HCT116 (cell line): ENCODE measurements at regions not wholly inside any gene's neighbourhood (a gene's known extent, or its start where the extent isn't known, plus 50 kb on each side); places are given as distances from the start of the nearest gene placed in this dataset.

Source experiments
- ATAC-seq: fragments of 200-7000 bp; cut with Tn5 transposase; 2 replicates; pipeline ENCODE4 v1.9.1; 2020; ENCODE audit warnings: mild to moderate bottlenecking, moderate library complexity
- BruUV-seq: library from RNA; stranded (reverse); fragments of 400-500 nt; replicated peaks from 2 replicates; lab custom pipeline; 2021; lab: Mats Ljungman, UMichigan
- CTCF ChIA-PET: fragments of 300-600 bp; sonication (Branson Sonifier 250); formaldehyde crosslinking; loops from one replicate; lab custom pipeline; 2021; ENCODE audit warnings: antibody characterized with exemption; lab: Charles Lee
- POLR2A ChIA-PET: fragments of 300-600, 350-600 bp; sonication (Branson Sonifier 250); formaldehyde crosslinking; loops from one replicate; lab custom pipeline; 2021; ENCODE audit warnings: antibody characterized with exemption; lab: Charles Lee
- RAD21 ChIA-PET, 2 experiments: fragments of 300-600 bp; sonication (Branson Sonifier 250); formaldehyde crosslinking; loops; one replicate each; lab custom pipeline; 2023; ENCODE audit warnings: low total read pairs in 2 of 2; ENCODE audit not compliant: uncharacterized antibody in 2 of 2, unreplicated experiment in 2 of 2, low non-redundant PET in 1 of 2; lab: Charles Lee
- DNase-seq: peaks from one replicate; pipeline ENCODE4 v3.0.0-alpha.2; 2010; ENCODE audit warnings: low read depth, low spot score
- H2AFZ ChIP-seq: fragments of 200-600 bp; shearing (Covaris generic), sonication (generic); 2 replicates; pipeline ENCODE4 v1.6.1; 2017; ENCODE audit warnings: low read depth, mixed run types, mixed read lengths, antibody characterized with exemption, low read length; ENCODE audit not compliant: poor library complexity, severe bottlenecking
- H3K27ac ChIP-seq: 2 replicates; pipeline ENCODE4 v1.5.1; 2012; ENCODE audit warnings: low read depth, low read length
- H3K27me3 ChIP-seq: fragments of 200-600 bp; sonication (generic); 2 replicates; pipeline ENCODE4 v1.6.1; 2016; ENCODE audit warnings: mixed run types, low read length, mixed read lengths; ENCODE audit not compliant: insufficient read depth
- H3K36me3 ChIP-seq, 2 experiments: fragments of 200-500 bp in 1 of 2; fragments of 200-600 bp in 1 of 2; sonication (Bioruptor generic) in 1 of 2; sonication (generic) in 1 of 2; 2 replicates each; pipeline versions ENCODE4 v1.5.1 to v1.6.1; 2014 to 2016; ENCODE audit warnings: low read length in 2 of 2, inconsistent platforms in 1 of 2, mixed read lengths in 1 of 2, mixed run types in 1 of 2; ENCODE audit not compliant: insufficient read depth in 2 of 2, control insufficient read depth in 1 of 2
- H3K4me1 ChIP-seq, 2 experiments: fragments of 200-600 bp in 1 of 2; sonication (generic) in 1 of 2; 2 replicates each; pipeline versions ENCODE4 v1.5.1 to v1.6.1; 2012 to 2017; ENCODE audit warnings: low read length in 2 of 2, inconsistent platforms in 1 of 2, mild to moderate bottlenecking in 1 of 2, mixed read lengths in 1 of 2, mixed run types in 1 of 2, moderate library complexity in 1 of 2; ENCODE audit not compliant: insufficient read depth in 2 of 2, control insufficient read depth in 1 of 2
- H3K4me2 ChIP-seq: fragments of 200-600 bp; sonication (generic); 2 replicates; pipeline ENCODE4 v1.6.1; 2017; ENCODE audit warnings: mixed run types, low read length, mixed read lengths
- H3K4me3 ChIP-seq, 2 experiments: fragments of 200-600 bp in 1 of 2; sonication (generic) in 1 of 2; replicated peaks in 1 of 2; 2 replicates each; pipeline ENCODE4 v1.5.1; 2011 to 2016; ENCODE audit warnings: low read length in 2 of 2, control low read depth in 1 of 2, low read depth in 1 of 2, mild to moderate bottlenecking in 1 of 2, mixed read lengths in 1 of 2, mixed run types in 1 of 2
- H3K79me2 ChIP-seq: fragments of 200-600 bp; sonication (generic); 2 replicates; pipeline ENCODE4 v1.6.1; 2017; ENCODE audit warnings: mild to moderate bottlenecking, mixed run types, low read length, moderate library complexity, mixed read lengths; ENCODE audit not compliant: insufficient read depth
- H3K9ac ChIP-seq: fragments of 200-600 bp; sonication (generic); 2 replicates; pipeline ENCODE4 v1.6.1; 2016; ENCODE audit warnings: low read length, mixed read lengths
- H3K9me2 ChIP-seq: fragments of 200-600 bp; sonication (generic), shearing (Covaris generic); 2 replicates; pipeline ENCODE4 v1.6.1; 2017; ENCODE audit warnings: mixed run types, mild to moderate bottlenecking, moderate library complexity; ENCODE audit not compliant: insufficient read depth
- H3K9me3 ChIP-seq, 2 experiments: fragments of 200-500 bp in 1 of 2; fragments of 200-600 bp in 1 of 2; sonication (Bioruptor generic) in 1 of 2; sonication (generic) in 1 of 2; 2 replicates each; pipeline ENCODE4 v1.6.1; 2014 to 2017; ENCODE audit warnings: low read length in 2 of 2, mixed read lengths in 2 of 2, inconsistent platforms in 1 of 2, low read depth in 1 of 2, mild to moderate bottlenecking in 1 of 2, mixed run types in 1 of 2, moderate library complexity in 1 of 2; ENCODE audit not compliant: control insufficient read depth in 1 of 2, insufficient read depth in 1 of 2
- H4K20me1 ChIP-seq: fragments of 200-600 bp; sonication (generic), shearing (Covaris generic); 2 replicates; pipeline ENCODE4 v1.6.1; 2017; ENCODE audit warnings: mixed run types, mild to moderate bottlenecking, moderate library complexity; ENCODE audit not compliant: insufficient read depth
- CBX3 ChIP-seq: IDR thresholded peaks from 2 replicates; pipeline ENCODE4 v1.6.1; 2012; ENCODE audit warnings: low read depth
- EGR1 ChIP-seq: IDR thresholded peaks from 2 replicates; pipeline ENCODE4 v1.6.1; 2012; ENCODE audit warnings: low read depth
- FOSL1 ChIP-seq: IDR thresholded peaks from 2 replicates; pipeline ENCODE4 v1.6.1; 2012; ENCODE audit warnings: low read depth
- POLR2A ChIP-seq: IDR thresholded peaks from 2 replicates; pipeline ENCODE4 v1.7.0; 2011; ENCODE audit warnings: borderline replicate concordance; ENCODE audit not compliant: insufficient read depth, insufficient read length; ENCODE audit errors: extremely low read depth
- POLR2AphosphoS5 ChIP-seq: IDR thresholded peaks from 2 replicates; pipeline ENCODE4 v1.6.1; 2011; ENCODE audit warnings: mild to moderate bottlenecking, low read depth, low read length, moderate library complexity
- RAD21 ChIP-seq: IDR thresholded peaks from 2 replicates; pipeline ENCODE4 v1.6.1; 2012; ENCODE audit warnings: low read depth, mild to moderate bottlenecking
- SP1 ChIP-seq: IDR thresholded peaks from 2 replicates; pipeline ENCODE4 v1.6.1; 2012; ENCODE audit warnings: low read depth
- SRF ChIP-seq: IDR thresholded peaks from 2 replicates; pipeline ENCODE4 v1.6.1; 2012; ENCODE audit warnings: low read depth
- ZNF274 ChIP-seq: fragments of 200-500 bp; sonication (Bioruptor generic); IDR thresholded peaks from 2 replicates; pipeline ENCODE4 v1.6.1; 2014; ENCODE audit warnings: mild to moderate bottlenecking, low read depth, low read length, inconsistent platforms
- intact Hi-C: fragments of 100-400 bp; cut with micrococcal nuclease; formaldehyde crosslinking; loops from 2 replicates; pipeline ENCODE4 v1.10.0; 2022
- TF ChIP-seq, protein P1 (sequence below), 3 experiments: fragments of 200-600 bp in 1 of 3; sonication (generic) in 1 of 3; IDR thresholded peaks in 2 of 3; conservative IDR thresholded peaks in 1 of 3; 2 replicates each; pipeline ENCODE4 v1.5.1; 2012 to 2017; ENCODE audit warnings: low read depth in 2 of 3, low read length in 2 of 3, antibody characterized with exemption in 1 of 3, borderline replicate concordance in 1 of 3, control low read depth in 1 of 3, mild to moderate bottlenecking in 1 of 3, mixed read lengths in 1 of 3, mixed run types in 1 of 3, moderate library complexity in 1 of 3; ENCODE audit not compliant: insufficient read depth in 1 of 3
- TF ChIP-seq, protein P2 (sequence below): IDR thresholded peaks from 2 replicates; pipeline ENCODE4 v1.6.1; 2011; ENCODE audit warnings: mild to moderate bottlenecking, low read length, moderate library complexity; ENCODE audit not compliant: insufficient replicate concordance; ENCODE audit errors: extremely low read depth

DNA sequence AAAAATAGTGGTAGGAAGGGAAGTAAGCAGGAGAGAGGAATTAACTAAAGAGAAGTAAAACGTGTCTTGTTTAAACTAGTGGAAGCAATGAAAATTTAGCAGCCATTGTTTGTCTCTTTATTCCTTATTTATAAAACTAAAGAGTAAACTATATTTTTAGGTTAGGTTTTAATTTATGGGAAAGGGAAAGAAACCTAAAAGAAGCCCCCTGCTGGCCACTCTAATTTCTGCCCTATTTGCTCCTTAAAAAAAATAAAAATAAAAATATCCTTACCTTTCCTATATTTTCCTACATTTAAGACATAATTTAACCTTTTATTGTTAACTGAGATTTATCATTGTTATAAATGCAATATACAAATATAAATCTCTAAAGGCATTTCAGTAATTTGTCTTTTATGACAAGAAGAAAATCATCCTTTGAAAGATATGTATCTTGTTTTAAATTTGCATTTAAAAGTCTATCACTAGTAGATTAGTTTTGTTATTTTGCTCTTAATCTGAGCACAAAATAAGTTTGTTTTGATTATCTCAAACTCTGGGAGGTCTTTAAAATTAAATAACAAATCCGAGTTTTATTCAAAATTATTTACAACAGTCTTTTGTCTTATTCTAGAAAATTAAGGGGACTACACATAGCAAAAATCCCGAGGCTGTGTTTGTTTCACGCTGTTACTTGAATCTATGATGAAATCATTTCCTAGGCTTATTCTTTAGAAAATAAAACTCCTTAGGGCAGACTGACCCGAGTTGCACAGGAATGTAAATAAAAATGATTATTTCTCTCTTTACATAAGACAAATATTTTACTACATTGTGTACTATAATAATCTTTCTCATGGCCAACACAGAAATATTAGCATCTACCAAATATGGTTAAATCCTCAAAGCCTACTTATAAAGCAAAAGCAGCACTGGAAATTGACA, 201.7 kb downstream of the NRIP1 start:
- Histone ChIP-seq H3K9me2 (no peaks in the 10 kb centered on the region), H3K27me3 (no peaks in the 10 kb centered on the region), H3K9me3 (peaks cover 0 to 5% of the 10 kb centered on the region in 2 experiments; a peak in 2 of 4 replicates), H3K79me2 (no peaks in the 10 kb centered on the region), H3K9ac (no peak overlapping the region), H3K4me3 (no peak overlapping the region), H3K4me1 (peaks cover 10 to 19% of the 10 kb centered on the region in 2 experiments; a peak in 2 of 4 replicates), H3K4me2 (no peak overlapping the region), H3K27ac (no peak overlapping the region), H3K36me3 (no peaks in the 10 kb centered on the region), H4K20me1 (no peaks in the 10 kb centered on the region), H2AFZ (no peak overlapping the region)
- ChIA-PET RAD21 (no interaction called here), POLR2A (no interaction called here), CTCF (interaction anchor here (1.4 kb wide), 1 partner anchor 605 kb away, joined by 3 read pairs; no protein-coding TSS in a partner anchor)
- DNase-seq (no peak), ATAC-seq (no peak)
- intact Hi-C loops, result no loop called here
- BruUV-seq, result no TSS peak
- TF ChIP-seq, protein P1, sequence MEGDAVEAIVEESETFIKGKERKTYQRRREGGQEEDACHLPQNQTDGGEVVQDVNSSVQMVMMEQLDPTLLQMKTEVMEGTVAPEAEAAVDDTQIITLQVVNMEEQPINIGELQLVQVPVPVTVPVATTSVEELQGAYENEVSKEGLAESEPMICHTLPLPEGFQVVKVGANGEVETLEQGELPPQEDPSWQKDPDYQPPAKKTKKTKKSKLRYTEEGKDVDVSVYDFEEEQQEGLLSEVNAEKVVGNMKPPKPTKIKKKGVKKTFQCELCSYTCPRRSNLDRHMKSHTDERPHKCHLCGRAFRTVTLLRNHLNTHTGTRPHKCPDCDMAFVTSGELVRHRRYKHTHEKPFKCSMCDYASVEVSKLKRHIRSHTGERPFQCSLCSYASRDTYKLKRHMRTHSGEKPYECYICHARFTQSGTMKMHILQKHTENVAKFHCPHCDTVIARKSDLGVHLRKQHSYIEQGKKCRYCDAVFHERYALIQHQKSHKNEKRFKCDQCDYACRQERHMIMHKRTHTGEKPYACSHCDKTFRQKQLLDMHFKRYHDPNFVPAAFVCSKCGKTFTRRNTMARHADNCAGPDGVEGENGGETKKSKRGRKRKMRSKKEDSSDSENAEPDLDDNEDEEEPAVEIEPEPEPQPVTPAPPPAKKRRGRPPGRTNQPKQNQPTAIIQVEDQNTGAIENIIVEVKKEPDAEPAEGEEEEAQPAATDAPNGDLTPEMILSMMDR (IDR thresholded peaks at IDR 0.05 in 2 of 3, conservative IDR thresholded peaks at IDR 0.05 in 1 of 3; ENCODE audit: borderline replicate concordance in 1 of 3, insufficient read depth in 1 of 3, low read depth in 2 of 3, low read length in 2 of 3), result peak in 1 of 3 experiments; percentile 46; a peak in 3 of 6 replicates
- TF ChIP-seq EGR1, result no peak
- no peak for TF ChIP-seq SP1

DNA sequence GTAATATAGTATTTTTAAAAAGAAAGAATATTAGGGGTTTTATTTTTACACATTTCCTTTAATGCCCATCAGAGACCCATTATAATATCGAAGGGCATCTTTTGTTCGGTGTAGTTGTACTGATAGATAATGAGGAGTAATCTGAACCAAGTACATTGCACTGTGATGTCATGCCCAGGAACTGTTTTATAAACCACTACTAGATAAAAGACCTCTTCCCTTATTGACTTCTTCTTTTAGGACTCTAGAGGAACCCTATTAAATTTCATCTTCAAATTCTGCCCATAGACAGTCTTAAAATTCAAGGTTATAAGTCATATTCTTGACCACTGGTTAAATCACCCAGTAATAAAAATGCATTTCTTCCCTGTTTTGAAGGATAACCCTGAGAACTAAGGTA, 206.5 kb downstream of the NRIP1 start:
- Histone ChIP-seq H3K4me3 (no peak overlapping the region), H3K27ac (no peak overlapping the region), H3K36me3 (no peaks in the 10 kb centered on the region), H3K9me2 (no peaks in the 10 kb centered on the region), H3K9ac (no peak overlapping the region), H3K79me2 (no peaks in the 10 kb centered on the region), H2AFZ (no peak overlapping the region), H3K27me3 (no peaks in the 10 kb centered on the region), H3K4me2 (no peak overlapping the region), H3K9me3 (peaks cover 5 to 11% of the 10 kb centered on the region in 2 experiments; a peak in 3 of 4 replicates), H3K4me1 (no peaks in the 10 kb centered on the region), H4K20me1 (no peaks in the 10 kb centered on the region)
- ChIA-PET CTCF (no interaction called here), RAD21 (no interaction called here), POLR2A (no interaction called here)
- ATAC-seq (no peak), DNase-seq (no peak)
- BruUV-seq, result no TSS peak
- intact Hi-C loops, result no loop called here
- no peak for TF ChIP-seq FOSL1
- TF ChIP-seq, protein P1 (IDR thresholded peaks at IDR 0.05 in 2 of 3, conservative IDR thresholded peaks at IDR 0.05 in 1 of 3; ENCODE audit: borderline replicate concordance in 1 of 3, insufficient read depth in 1 of 3, low read depth in 2 of 3, low read length in 2 of 3), result no peak
- no peak for TF ChIP-seq POLR2AphosphoS5
- TF ChIP-seq, protein P2, sequence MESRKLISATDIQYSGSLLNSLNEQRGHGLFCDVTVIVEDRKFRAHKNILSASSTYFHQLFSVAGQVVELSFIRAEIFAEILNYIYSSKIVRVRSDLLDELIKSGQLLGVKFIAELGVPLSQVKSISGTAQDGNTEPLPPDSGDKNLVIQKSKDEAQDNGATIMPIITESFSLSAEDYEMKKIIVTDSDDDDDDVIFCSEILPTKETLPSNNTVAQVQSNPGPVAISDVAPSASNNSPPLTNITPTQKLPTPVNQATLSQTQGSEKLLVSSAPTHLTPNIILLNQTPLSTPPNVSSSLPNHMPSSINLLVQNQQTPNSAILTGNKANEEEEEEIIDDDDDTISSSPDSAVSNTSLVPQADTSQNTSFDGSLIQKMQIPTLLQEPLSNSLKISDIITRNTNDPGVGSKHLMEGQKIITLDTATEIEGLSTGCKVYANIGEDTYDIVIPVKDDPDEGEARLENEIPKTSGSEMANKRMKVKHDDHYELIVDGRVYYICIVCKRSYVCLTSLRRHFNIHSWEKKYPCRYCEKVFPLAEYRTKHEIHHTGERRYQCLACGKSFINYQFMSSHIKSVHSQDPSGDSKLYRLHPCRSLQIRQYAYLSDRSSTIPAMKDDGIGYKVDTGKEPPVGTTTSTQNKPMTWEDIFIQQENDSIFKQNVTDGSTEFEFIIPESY, result no peak
- no peak for TF ChIP-seq POLR2A
- TF ChIP-seq SRF, result no peak
- TF ChIP-seq RAD21, result no peak
- no peak for TF ChIP-seq CBX3
- TF ChIP-seq ZNF274, result no peak
- no peak for TF ChIP-seq EGR1
- TF ChIP-seq SP1, result no peak
